ENCODE measurements at regions not wholly inside any gene's neighbourhood (a gene's known extent, or its start where the extent isn't known, plus 50 kb on each side); places are given as distances from the start of the nearest gene placed in this dataset.
"Not testable (repeated sequence)": the region's sequence is repeated elsewhere in the genome, so short reads cannot be mapped to it uniquely, and the experiment has no call there.

DNA sequence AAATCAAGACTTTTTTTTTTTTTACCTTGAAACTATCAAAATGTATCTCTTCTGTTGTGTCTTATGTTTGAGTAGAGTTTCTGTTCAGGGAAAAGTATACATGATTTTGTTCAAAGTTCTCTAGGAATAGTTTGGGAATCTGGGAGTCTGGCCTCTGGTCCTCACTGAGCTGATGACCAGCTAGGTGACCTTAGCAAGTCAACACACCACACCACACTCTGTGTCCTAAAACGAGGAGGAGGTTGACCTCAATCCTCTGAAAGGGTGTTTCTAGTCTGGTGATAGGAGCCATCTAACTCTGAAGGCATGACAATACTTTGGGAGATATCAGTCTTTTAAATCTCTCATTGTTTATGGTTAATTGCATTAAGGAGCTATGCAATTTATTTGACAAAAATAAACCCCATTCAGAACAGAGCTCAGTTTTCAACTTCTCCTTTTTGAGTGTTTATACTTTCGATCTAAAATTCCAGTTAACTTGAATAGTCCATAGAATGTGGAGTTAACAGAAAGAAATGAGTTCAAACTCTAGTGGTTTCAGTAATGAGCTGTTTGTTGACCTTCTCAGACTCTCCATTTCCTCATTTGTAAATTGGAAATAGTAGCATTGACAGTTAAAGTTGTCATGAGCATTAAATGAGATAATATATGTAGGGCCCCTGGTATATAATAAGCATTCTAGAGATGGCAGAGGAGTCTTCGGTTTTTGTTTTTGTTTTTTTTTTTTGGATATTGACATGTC is 112.2 kb upstream of the LRRN1 start:
- no peak for DNase-seq

DNA sequence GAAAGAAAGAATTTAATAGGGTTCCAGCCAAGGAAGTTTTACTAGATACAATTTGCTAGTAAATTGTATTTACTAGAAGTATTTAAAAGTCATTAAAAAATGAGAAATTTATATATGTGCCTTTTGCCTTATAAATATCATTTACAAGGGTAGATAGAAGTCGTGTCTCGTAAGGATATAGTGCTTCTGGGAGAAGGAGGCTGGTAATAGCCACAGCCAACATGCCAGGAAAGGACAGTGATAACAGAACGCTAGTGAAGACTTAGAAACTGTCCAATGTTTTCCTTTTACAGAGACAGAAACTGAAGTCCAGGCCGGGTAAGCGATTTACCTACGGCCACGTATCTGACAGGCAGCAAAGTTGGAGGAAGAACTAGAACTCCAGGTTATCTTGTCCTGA is 113.5 kb upstream of the LRRN1 start:
- DNase-seq, result no peak

DNA sequence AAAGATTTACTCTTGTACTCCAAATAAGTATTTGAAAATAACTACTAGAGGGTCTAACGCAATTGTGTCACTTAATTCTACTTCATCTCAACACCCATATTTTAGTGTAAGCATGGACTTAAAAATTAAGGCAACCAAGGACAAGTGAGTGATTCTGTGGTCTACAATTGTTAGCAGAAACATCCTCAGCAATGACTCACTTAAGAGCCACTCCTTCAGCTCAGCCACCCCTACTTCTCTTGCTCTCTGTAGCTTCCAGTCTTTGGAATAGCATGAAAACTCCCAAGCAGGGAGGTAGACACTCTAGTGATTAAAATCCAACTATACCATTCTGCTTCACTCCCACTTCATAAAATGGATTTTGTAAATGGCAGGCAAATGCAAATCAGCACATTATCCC is 116.0 kb upstream of the LRRN1 start:
- no peak for DNase-seq

DNA sequence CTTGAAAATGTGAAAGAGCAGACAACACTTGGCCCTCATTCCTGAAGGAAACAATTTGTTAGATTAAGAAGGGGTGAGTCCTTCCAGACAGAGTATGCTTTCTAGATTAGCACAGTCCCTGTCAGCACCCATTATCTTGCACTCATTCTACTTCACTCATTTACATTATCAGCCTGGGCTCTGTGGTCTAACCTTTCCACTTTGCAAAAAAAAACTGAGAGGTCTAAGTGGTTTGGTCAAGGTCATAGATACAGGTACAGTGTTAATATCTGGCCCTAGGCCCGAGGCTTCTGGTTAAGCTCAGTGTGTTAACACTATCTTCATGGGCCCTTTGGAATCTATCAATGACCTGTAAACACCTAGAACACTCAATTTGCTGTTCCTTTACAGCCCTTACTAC is 123.4 kb upstream of the LRRN1 start:
- DNase-seq, result no peak

DNA sequence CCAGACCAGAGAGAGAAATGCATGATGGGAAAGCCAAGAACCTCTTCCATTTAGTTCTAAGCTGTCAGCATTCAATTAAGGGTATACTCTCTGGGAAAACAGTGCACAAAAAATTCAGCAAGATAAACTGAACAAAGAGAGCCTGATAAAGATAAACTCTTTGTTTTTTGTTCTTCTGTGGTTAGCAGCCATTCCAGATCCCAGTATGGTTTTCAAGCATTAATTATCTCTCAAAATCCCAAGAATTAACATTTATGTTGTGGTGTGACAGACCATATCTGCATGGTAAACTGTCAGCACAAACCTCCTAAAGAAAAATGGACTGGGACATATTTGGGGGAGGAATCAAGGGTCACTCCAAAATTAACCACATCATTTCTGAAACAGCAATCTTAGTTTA is 124.0 kb upstream of the LRRN1 start:
- no peak for DNase-seq

DNA sequence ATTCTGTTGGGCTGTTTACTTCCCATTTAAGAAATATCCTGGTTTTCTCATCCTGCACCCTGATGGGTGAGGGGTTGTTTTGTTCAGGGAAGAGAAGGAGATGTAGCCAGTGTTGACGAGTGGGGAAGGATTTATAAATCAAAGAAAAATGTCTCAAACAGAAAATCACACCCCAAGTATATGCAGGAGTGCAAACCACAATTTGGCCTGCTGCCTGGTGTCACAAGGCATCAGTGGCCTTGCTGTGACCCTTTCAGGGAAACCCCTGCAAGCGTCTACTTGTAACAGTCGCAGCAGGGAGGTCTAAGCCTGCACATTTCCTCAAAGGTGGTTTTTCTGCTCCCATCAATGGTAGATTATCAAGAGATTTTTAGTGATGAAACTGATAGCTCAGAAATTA is 132.6 kb upstream of the LRRN1 start:
- DNase-seq, result no peak

DNA sequence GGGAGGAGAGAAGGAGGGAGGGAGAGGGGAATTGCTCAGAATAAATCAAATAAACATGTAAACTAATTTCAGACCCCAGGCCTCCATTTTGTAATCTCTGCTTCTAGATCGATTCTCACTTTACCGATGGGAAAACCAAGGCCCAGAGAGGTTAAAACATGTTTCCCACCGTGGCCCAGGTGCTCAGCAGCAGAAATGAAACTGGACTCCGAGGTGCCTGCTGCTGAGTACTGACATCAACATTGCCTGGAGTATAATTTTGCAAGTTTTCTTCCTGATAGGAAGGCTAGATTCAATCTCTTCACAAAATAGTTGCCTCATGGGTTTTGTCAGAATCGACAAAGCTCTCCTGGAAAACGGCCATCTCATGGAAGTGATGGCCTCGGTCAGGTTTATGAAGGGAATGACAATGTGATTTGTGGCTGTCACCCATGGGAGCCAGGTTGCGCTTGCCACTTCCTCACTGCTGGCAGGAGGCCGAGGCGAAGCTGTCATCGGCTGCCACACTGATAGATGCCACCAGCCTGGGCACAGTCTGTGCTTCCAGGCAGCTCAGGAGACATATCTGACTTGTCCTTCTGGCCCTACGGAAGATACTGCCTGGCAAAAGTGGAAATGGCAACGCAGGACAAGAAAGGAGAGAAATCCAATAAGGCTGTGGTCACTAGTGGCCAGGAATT is 133.1 kb upstream of the LRRN1 start:
- DNase-seq, result no peak

DNA sequence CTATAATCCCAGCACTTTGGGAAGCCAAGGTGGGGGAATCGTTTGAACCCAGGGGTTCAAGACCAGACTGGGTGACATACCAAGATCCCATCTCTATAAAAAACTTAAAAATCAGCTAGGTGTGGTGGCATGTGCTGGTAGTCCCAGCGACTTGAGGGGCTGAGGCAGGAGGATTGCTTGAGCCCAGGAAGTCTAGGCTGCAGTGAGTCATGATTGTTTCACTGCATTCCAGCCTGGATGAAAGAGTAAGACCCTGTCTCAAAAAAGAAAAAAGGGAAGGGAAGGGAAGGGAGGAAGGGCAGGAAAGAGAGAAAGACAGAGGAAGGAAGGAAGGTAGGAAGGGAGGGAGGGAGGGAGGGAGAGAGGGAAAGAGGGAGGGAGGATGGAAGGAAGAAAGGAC is 133.7 kb upstream of the LRRN1 start:
- no peak for DNase-seq

DNA sequence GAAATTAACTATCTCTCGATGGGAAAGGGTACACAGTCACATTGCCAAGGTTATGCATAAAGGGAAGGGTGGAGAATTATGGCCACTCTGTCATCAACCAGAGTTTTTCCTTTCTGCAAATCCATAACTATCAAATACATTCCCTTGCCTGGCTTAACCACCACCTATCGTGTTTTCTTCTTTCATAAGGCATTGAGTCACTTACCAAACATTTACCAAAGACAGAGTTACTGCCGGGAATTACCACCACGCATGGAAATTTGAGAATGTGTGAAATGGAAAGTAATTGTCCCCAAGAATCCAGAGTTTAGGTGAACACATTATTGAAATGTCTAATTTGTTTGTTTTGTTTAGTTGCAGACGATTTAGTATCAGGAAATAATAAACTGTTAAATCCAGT is 134.3 kb upstream of the LRRN1 start:
- no peak for DNase-seq

DNA sequence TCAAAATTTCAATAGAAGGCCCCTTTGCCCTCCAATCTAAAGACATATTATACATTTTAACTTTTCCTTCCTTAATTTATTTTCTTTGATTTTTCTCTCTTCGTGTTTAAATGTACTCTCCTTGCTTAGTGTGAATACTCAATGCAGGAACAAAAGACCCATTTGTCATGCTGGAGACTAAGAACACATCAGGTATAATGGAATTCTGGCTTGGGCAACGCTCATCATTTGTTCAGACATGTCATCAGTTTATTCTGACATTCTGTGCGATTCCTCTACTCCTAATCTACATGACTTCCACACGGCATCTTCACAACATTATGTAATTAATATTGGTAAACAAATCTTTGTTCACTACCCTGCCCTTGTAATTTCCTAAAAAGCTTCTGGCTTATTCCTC is 136.6 kb upstream of the LRRN1 start:
- no peak for DNase-seq

DNA sequence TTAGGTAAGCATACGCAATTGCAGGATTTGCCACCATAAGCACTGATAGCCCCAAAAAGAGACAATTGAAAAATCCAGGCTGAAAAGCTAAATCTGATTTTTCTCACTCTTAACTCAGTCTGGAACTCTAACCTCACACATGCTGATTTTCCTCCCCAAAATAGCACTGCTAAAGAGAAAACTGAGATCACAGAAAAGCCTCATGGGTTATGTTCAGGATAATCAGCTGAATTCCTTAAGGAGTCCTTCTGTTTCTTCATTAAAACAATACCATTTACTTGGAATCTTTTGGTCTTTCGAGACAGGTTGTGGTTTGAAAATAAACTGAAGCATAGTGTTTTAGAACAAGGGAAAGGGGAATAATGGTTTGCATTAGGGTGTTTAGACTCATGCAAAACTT is 144.3 kb upstream of the LRRN1 start:
- DNase-seq, result no peak

DNA sequence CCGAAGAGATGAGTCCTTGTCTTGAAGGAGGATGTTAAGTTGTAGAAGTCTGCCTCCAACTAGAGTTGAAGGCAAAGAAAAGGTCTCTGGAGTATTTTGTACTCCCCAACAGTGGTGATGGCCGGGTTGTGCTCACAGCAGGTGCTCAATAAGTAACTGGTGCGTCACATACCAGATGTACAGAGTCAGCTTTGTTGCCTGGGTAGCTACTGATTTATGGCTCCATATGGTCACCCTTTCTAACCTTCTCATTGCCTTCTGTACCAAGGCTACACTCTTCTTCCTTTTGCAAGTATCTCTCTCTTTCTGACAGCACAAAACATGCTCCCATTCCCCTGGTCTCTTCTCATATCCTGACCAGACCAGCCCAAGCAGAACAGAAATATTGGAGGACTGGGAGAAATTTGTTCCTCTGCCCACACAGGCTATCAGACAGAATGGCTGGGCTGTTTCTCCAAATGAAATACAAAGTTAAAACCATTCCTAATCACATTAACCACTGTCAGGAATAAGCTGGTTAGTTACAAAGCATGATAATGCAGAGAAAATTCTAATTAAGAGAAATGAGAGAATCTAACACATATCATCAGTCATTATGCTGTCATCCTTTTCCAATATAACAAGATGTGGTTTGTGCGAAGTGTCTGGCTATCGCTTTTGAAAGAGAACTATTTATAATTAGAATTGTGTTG is 150.1 kb upstream of the LRRN1 start:
- no peak for DNase-seq

DNA sequence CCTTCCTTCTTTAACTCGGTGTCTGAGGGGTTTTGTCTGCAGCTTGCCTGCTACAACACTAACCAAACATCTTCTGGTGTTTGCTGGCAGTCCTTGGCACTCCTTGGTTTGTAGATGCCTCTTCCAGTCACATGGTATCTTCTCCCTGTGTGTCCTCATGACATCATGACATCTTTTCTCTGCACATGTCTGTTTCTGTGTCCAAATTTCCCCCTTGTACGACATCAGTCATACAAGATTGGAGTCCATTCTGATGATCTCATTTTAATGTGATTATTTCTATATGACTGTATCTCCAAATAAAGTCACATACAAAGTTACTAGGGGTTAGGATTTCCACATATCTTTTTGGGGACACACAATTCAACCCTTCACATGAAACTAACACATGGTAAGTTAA is 152.3 kb upstream of the LRRN1 start:
- no peak for DNase-seq

DNA sequence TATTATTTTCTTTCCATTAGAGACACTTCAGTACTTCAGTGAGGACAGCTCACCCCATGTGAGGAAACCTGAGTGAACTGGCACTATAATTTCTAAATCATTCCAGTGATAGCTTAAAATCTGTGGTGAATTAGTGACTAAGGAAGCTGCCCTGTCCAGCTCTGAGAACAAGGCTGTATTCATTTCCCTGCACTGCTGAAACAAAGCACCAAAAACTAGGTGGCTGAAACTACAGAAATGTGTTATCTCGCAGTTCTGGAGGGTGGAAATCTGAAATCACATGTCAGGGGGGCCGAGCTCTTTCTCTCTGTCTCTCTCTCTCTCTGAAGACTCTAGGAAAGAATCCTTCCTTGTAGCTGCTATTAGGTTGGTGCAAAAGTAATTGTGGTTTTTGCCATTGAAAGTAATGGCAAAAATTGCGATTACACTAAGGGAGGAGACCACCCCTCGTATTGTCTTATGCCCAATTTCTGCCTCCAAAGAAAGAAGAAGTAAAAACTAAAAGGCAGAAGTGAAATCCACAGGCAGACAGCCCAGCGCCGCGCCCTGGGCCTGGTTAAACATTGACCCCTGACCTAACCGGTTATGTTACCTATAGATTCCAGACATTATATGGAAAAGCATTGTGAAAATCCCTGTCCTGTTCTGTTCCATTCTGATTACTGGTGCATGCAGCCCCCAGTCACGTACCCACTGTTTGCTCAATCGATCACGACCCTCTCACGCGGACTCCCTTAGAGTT is 153.0 kb upstream of the LRRN1 start:
- DNase-seq, result not testable (repeated sequence)

DNA sequence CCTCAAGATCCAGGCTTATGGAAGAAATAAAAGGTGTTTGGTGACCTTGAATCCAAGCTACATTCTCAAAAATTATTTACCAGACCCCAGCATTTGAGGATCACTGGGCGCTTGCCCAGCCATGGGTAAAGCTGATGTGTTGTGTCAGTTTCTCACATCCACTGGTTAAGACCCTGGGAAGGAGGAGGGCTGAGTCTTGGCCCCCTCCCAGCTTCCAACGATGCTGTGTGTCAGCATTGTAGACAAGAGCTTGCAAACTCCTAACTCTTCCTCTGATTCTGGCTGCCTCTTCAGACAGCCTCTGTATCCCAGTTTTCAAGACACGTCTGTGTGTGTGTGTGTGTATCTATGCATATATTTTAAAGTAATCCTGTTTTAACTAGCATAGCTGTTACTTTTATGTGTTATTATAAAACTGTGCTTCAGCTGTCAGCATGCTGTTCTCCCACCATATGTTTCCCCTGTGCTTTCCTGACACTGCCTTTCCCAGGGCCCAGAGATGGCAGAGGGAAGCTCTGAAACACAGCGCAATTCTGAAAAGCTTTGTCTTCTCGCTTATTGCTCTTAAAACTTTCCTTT is 157.3 kb upstream of the LRRN1 start:
- DNase-seq, result no peak

DNA sequence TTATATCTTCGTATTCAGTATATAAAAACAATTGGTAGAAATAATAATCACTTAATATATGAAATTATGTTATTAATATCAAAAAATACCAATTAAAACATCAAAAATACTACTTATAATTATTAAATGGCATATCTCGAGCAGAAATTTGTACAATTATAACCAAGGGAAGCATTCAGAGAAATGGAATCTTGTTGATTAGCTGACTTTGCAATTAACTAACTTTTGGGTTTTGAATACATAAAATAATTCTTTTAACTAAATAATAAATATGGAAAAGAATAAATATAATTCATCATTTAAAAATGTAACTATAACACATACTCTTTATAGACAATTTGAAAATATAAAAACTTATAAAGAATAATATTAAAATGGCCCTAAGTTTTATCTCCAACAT is 160.2 kb upstream of the LRRN1 start:
- DNase-seq, result no peak

DNA sequence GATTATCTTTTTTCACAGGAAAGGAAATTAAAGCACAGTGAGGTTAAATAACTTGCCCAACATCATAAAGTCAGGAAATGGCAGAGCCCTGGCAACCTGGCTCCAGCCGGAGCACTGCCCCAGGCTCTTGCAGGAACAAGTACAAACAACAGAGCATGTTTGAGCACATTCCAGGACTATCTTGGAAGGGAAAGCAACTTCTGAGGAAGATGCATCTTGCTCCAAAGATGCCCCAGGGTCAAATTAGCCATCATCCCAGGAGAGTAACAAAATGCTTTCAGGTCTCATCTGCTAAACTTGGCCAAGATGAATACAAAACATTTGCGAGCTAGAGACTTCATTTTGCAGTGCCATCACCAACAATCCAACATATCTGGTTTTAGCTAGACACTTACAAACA is 162.4 kb upstream of the LRRN1 start:
- no peak for DNase-seq

DNA sequence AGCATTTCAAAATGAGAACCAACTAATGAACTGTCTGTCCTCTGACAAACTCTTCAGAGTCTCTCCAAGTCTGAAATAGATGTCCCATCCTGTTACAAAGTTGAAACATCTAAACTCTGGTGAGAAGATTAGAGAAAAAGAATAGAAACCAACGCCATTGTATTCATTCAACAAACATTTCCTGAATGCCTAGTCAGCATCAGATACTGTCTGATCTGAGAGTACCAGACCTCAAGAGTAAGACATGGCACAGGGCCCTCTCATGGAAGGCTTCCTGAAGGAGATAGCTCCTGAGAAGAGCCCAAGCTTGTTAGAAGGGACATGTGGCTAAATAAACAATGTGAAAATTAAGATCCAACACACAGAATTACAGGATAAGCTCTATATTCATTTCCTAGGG is 164.1 kb upstream of the LRRN1 start:
- DNase-seq, result no peak

DNA sequence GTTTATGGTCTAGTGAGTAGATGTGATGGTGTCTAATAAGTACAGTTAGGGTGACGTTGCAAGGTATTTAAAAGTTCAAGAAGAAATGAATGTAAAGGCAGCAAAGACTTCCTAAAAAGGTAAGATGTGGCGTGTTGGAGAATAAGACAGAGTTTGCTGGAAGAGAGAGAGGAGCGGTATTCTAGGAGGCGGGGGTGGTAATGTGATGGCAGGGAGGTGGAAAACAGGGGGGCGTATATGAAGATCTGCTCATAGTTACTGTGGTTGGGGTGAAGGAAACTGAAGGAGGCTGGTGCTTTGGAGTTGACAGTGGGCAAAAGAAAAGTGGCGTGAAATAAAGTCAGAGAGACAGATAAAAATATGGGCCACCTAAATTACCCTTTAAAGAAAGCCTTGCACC is 164.9 kb upstream of the LRRN1 start:
- DNase-seq, result no peak

DNA sequence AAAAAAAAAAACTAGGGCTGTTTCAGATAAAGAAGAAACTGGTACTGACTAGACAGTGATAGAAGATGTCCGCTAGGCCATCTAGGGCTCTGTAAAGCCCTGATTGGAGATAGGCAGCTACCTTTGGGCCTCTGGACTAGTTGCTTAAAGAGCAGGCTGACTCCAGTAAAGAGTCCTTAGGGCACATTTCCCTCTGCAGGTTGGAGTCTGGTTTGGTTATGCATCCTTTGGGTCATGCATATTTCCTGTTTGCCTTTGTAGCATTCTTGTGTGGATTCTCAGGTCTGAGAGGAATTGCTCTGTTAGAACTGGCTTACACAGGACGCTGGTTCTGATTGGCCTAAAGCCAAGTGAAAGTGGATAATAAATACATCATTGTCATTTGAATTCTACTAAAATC is 165.5 kb upstream of the LRRN1 start:
- DNase-seq, result no peak

DNA sequence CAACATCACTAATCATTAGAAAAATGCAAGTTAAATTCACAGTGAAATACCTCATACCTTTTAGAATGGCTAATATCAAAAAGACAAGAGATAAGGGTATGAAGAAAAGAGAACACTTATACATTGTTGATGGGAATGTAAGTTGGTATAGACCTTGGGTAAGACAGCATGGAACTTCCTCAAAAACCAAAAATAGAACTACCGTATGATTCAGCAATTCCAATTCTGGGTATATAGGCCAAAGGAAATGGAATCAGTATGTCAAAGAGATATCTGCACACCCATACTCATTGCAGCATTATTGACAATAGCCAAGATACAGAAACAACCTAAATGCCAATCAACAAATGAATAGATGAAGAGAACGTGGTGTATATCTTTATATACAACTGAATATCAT is 166.8 kb upstream of the LRRN1 start:
- no peak for DNase-seq

DNA sequence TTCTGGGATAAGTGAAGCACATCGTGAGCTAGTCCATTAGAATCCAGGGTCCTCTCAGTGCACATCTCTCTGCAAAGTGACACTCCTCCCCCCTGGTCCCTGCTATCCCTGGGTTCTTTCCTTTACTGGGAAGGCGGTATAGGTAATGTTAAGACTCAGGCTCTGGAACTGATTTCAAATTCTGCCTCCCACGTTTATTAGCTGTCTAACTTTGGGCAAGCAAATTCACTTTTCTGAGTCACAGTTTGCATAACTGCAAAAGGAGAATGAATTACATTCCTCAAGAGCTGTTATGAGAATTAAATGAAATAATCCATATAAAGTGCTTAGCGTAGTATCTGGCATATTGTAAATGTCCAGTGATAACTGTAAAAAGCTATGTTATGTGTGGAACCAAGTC is 168.1 kb upstream of the LRRN1 start:
- DNase-seq, result no peak

DNA sequence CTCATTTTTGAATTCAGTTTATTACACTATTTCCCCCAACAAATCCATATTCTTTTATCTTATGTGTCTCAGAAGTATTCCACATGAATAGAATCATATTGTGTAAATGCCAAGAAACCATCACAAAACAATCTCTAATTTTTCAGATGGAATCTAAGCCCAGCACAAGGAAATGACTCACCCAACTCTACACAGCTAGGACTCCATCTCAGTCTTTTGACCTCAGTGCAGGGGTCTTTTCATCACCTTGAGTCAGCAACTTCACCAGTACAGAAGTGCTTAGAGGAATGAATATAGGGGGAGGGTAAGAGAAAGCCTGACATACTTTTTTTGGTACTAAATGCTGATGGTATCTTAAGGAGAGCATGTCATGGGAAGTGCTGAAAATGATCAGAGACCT is 169.3 kb upstream of the LRRN1 start:
- no peak for DNase-seq
